ENCODE measurements at regions not wholly inside any gene's neighbourhood (a gene's known extent, or its start where the extent isn't known, plus 50 kb on each side); places are given as distances from the start of the nearest gene placed in this dataset.

GRCh38 chr1:84759756-84760155 lies 69.5 kb upstream of the SSX2IP start:
- no peak for DNase-seq

GRCh38 chr1:84758968-84759491 lies 68.8 kb upstream of the SSX2IP start:
- peak; percentile 10 for DNase-seq

GRCh38 chr1:84758476-84758875 lies 68.2 kb upstream of the SSX2IP start:
- no peak for DNase-seq

- DNase-seq = no peak
Observed at GRCh38 chr1:84757301-84757700, 67.0 kb upstream of the SSX2IP start.

- no peak for DNase-seq
Observed at GRCh38 chr1:84756455-84757082, 66.3 kb upstream of the SSX2IP start.

GRCh38 chr1:84756001-84756400 lies 65.7 kb upstream of the SSX2IP start:
- DNase-seq = no peak

- no peak for DNase-seq
Observed at GRCh38 chr1:84755216-84755615, 65.0 kb upstream of the SSX2IP start.

- DNase-seq = no peak
Observed at GRCh38 chr1:84754386-84754703, 64.1 kb upstream of the SSX2IP start.

- peak; percentile 77 for DNase-seq
Observed at GRCh38 chr1:84753516-84754385, 63.5 kb upstream of the SSX2IP start.

GRCh38 chr1:84750110-84750730 lies 60.0 kb upstream of the SSX2IP start:
- no peak for DNase-seq

- no peak for DNase-seq
Observed at GRCh38 chr1:84749427-84749826, 59.2 kb upstream of the SSX2IP start.

GRCh38 chr1:84748364-84748763 lies 58.1 kb upstream of the SSX2IP start:
- no peak for DNase-seq

- DNase-seq = no peak
Observed at GRCh38 chr1:84745857-84746256, 55.6 kb upstream of the SSX2IP start.

- DNase-seq = no peak
Observed at GRCh38 chr1:84743896-84744295, 53.6 kb upstream of the SSX2IP start.

- DNase-seq = no peak
Observed at GRCh38 chr1:84742653-84743052, 52.4 kb upstream of the SSX2IP start.

- DNase-seq = no peak
Observed at GRCh38 chr1:84740050-84740714, 49.9 kb upstream of the SSX2IP start.
